Thoracic aorta (tissue), 2 donors: ENCODE measurements at regions not wholly inside any gene's neighbourhood (a gene's known extent, or its start where the extent isn't known, plus 50 kb on each side); places are given as distances from the start of the nearest gene placed in this dataset.

Experiments
- ATAC-seq: fragments of 150-250 bp; one replicate; pipeline ENCODE4 v1.8.0; 2017; ENCODE audit warnings: low read depth; ENCODE audit not compliant: insufficient number of reproducible peaks, low FRiP score
- DNase-seq: peaks from one replicate; pipeline ENCODE4 v3.0.0-alpha.2; 2020; ENCODE audit warnings: low spot score
- H3K27ac ChIP-seq, 2 donors: fragments of 200-600 bp; sonication (generic); 1 replicate in 1 of 2; 2 replicates in 1 of 2; pipeline ENCODE4 v1.5.1; 2016; ENCODE audit warnings: mild to moderate bottlenecking in 2 of 2, moderate library complexity in 2 of 2
- H3K27me3 ChIP-seq: fragments of 200-600 bp; sonication (generic); replicated peaks from 2 replicates; pipeline ENCODE4 v1.6.0; 2016; ENCODE audit warnings: mild to moderate bottlenecking; ENCODE audit not compliant: insufficient read depth
- H3K36me3 ChIP-seq: fragments of 200-600 bp; sonication (generic); one replicate; pipeline ENCODE4 v1.5.1; 2016
- H3K4me1 ChIP-seq, 2 donors: fragments of 200-600 bp; sonication (generic); 1 replicate in 1 of 2; 2 replicates in 1 of 2; pipeline versions ENCODE4 v1.5.1 to v1.6.0; 2016; ENCODE audit warnings: low read depth in 2 of 2, mild to moderate bottlenecking in 1 of 2; ENCODE audit not compliant: control insufficient read depth in 1 of 2
- H3K4me3 ChIP-seq: fragments of 200-600 bp; sonication (generic); 2 replicates; pipeline ENCODE4 v1.5.1; 2016; ENCODE audit warnings: mild to moderate bottlenecking
- H3K9me3 ChIP-seq: fragments of 200-600 bp; sonication (generic); 2 replicates; pipeline ENCODE4 v1.5.1; 2016
- TF ChIP-seq, protein P1 (sequence below): fragments of 200-600 bp; sonication (generic); IDR thresholded peaks from one replicate; pipeline ENCODE4 v1.5.1; 2019; ENCODE audit warnings: antibody characterized with exemption

DNA sequence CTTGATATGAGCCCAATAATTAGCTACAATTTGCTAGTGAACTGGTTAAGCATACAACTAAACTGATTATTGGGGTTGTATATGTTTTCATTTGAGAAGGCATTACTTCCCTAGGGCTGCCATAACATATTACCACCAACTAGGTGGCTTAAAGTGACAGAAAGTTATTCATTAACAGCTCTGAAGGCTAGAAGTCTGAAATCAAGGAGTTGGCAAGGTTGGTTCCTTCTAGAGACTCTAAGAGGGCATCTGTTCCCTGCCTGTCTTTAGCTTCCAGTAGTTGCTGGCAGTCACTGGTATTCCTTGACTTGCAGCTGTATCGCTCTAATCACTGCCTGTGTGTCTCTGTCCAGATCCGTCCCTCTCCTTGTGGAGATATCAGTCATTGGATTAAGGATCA lies 86.3 kb downstream of the LHX9 start:
- ATAC-seq (no peak), DNase-seq (no peak)
- Histone ChIP-seq H3K4me1 (no peaks in the 10 kb centered on the region), H3K36me3 (no peaks in the 10 kb centered on the region), H3K27me3 (no peaks in the 10 kb centered on the region), H3K27ac (no peak overlapping the region), H3K4me3 (no peak overlapping the region), H3K9me3 (no peaks in the 10 kb centered on the region)
- TF ChIP-seq, protein P1, sequence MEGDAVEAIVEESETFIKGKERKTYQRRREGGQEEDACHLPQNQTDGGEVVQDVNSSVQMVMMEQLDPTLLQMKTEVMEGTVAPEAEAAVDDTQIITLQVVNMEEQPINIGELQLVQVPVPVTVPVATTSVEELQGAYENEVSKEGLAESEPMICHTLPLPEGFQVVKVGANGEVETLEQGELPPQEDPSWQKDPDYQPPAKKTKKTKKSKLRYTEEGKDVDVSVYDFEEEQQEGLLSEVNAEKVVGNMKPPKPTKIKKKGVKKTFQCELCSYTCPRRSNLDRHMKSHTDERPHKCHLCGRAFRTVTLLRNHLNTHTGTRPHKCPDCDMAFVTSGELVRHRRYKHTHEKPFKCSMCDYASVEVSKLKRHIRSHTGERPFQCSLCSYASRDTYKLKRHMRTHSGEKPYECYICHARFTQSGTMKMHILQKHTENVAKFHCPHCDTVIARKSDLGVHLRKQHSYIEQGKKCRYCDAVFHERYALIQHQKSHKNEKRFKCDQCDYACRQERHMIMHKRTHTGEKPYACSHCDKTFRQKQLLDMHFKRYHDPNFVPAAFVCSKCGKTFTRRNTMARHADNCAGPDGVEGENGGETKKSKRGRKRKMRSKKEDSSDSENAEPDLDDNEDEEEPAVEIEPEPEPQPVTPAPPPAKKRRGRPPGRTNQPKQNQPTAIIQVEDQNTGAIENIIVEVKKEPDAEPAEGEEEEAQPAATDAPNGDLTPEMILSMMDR, result no peak

DNA sequence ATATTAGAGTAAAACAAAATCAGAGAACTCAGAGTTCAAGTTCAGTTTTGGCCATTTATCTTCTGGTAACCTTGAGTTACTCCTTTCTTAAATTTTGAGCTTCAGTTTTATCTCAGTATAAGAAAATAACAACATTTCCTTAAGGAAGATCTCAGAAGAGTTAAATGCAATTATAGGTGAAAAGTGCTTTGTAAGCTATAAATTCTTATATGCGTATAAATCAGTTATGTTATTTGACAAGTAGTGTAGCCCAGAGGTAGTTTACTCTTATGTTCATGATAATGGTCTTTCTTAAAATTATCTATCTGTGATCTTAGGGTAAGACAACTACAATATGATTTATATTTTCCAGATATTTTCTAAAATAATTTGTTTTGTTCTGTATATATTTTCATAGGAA lies 89.8 kb downstream of the LHX9 start:
- no peak for DNase-seq
- no peak overlapping the region for H3K4me3 ChIP-seq
- TF ChIP-seq, protein P1, result no peak

DNA sequence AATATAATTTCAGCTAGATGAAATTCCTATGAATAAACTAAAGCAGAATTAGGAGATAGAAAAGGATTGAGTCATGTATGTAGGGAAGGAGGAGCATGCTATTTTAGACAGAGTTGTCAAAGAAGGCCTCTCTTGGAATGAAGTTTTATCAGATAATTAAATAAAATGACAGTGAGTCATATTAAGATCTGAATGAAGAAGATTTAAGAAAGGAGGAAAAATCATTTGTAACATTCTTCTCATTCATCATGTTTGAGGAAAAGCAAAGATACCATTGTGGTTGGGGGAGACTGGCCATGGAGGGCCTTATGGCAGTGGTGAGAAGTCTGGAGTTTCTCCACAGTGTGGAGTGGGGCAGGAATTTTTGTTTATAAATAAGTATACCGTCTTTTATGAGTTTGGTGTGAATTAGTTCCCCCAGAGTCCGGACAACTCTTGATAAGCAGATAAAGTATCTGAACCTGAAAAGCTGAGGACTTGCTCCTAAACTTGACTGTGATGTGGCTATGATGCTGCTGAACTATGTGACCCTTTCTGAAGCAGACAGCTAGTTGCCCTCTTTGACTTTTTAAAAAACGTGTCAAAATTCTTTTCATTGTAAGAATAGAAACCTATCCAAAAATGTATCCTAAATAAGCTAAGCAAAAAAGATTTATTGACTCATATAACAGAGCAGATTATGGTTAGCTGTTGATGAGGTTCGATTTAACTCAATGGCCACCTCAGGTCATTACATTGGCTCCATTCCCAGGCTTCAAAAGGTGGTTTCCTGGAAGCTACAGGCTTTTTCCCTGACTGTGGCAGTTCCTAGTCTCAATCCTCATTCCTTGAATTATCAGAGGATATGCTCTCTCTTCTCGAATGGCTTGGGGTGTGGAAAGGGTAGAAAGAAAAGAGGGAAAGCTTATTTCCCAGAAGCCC lies 90.8 kb downstream of the LHX9 start:
- ATAC-seq, result no peak
- TF ChIP-seq, protein P1, result no peak
- Histone ChIP-seq H3K4me3 (no peak overlapping the region), H3K36me3 (no peaks in the 10 kb centered on the region), H3K4me1 (no peaks in the 10 kb centered on the region), H3K27ac (no peak overlapping the region), H3K27me3 (no peaks in the 10 kb centered on the region), H3K9me3 (no peaks in the 10 kb centered on the region)
- no peak for DNase-seq

More for the DNA sequence above, 89.8 kb downstream of the LHX9 start:
- H3K36me3 ChIP-seq, result no peaks in the 10 kb centered on the region
- H3K9me3 ChIP-seq, result no peaks in the 10 kb centered on the region
- H3K27ac ChIP-seq, result no peak overlapping the region
- no peaks in the 10 kb centered on the region for H3K27me3 ChIP-seq
- no peaks in the 10 kb centered on the region for H3K4me1 ChIP-seq
- no peak for ATAC-seq

DNA sequence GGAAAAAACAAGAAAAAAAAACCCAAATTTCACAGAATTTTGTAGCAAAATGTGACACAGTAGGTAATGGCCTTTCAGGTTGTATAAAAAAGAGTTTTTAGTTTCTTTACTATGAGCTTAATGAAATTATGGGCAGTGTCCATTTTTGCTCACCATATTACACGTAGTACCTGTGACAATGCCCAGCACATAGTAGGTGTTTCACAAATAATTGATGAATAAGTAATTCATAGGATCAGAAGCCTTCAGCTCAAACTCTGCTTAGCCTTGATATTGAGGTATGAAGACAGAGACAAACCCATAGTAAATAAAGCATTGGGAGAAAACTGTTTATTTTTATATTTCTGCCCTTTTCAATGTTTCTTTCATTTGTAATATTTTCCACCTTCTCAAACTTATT lies 97.2 kb downstream of the LHX9 start:
- no peak for ATAC-seq
- DNase-seq, result no peak
- H3K9me3 ChIP-seq, result no peaks in the 10 kb centered on the region
- H3K27me3 ChIP-seq, result no peaks in the 10 kb centered on the region
- no peaks in the 10 kb centered on the region for H3K36me3 ChIP-seq
- H3K4me3 ChIP-seq, result no peak overlapping the region
- TF ChIP-seq, protein P1, result no peak
- no peak overlapping the region for H3K27ac ChIP-seq
- no peaks in the 10 kb centered on the region for H3K4me1 ChIP-seq

DNA sequence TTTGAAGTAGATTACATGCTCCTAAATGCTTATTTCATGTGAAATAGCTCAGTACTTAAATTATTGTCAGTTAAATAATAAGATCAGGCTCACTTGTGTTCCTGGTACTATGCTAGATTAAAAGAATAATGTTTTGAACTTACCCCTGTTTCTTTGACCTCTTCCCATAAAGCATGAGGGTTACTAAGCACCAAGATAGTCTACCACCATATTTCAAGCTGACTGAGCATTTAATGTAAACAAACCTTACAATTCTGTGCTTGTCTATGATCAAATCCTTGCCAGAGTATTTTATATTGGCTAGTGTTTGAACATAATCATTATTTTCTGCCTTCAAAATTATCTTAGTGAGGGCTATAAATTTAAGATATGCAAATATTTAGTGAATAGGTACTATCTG lies 98.1 kb downstream of the LHX9 start:
- no peak overlapping the region for H3K4me3 ChIP-seq
- no peaks in the 10 kb centered on the region for H3K27me3 ChIP-seq
- no peaks in the 10 kb centered on the region for H3K36me3 ChIP-seq
- no peak for DNase-seq
- TF ChIP-seq, protein P1, result no peak
- ATAC-seq, result no peak
- no peaks in the 10 kb centered on the region for H3K9me3 ChIP-seq
- no peak overlapping the region for H3K27ac ChIP-seq
- no peaks in the 10 kb centered on the region for H3K4me1 ChIP-seq
